Mucosa of descending colon (tissue), 3 donors: ENCODE measurements at regions not wholly inside any gene's neighbourhood (a gene's known extent, or its start where the extent isn't known, plus 50 kb on each side); places are given as distances from the start of the nearest gene placed in this dataset.

ENCODE experiments used
- ATAC-seq: fragments of 200-7000 bp; cut with Tn5 transposase; one replicate; pipeline ENCODE4 v1.9.1; 2020; ENCODE audit warnings: mild to moderate bottlenecking, moderate library complexity
- DNase-seq, 3 donors: peaks; one replicate each; pipeline ENCODE4 v3.0.0-alpha.2; 2020
- H3K36me3 ChIP-seq: fragments of 200-600 bp; one replicate; pipeline ENCODE4 v1.8.0; 2021; ENCODE audit warnings: low read depth, mild to moderate bottlenecking
- H3K4me1 ChIP-seq: fragments of 200-600 bp; one replicate; pipeline ENCODE4 v1.8.0; 2021; ENCODE audit warnings: low read depth, mild to moderate bottlenecking
- H3K4me3 ChIP-seq: fragments of 200-600 bp; one replicate; pipeline ENCODE4 v1.8.0; 2021; ENCODE audit warnings: mild to moderate bottlenecking
- H3K9me3 ChIP-seq: fragments of 200-600 bp; one replicate; pipeline ENCODE4 v1.8.0; 2021; ENCODE audit warnings: mild to moderate bottlenecking
- CTCF ChIP-seq: fragments of 200-600 bp; IDR thresholded peaks from one replicate; pipeline ENCODE4 v1.8.0; 2022; ENCODE audit warnings: antibody characterized with exemption, mild to moderate bottlenecking
- intact Hi-C, 2 donors: fragments of 100-400 bp; cut with DNase I in 1 of 2; cut with micrococcal nuclease in 1 of 2; formaldehyde crosslinking; loops; one replicate each; pipeline versions ENCODE4 v1.11.0 to v1.11.1; 2022; cut with DNase I, micrococcal nuclease
- donor health status: DM: no; HTN: no; CAD: no; lungs with moderate emphysema.
- donor health status: DM: no; HTN: no; CAD: no.
- donor health status: DM: no; HTN: yes; CAD: no.

- H3K4me3 ChIP-seq = no peak overlapping the region
- H3K9me3 ChIP-seq = no peaks in the 10 kb centered on the region
- no peaks in the 10 kb centered on the region for H3K36me3 ChIP-seq
- intact Hi-C loops = no loop called here
- DNase-seq = no peak
- no peak for TF ChIP-seq CTCF
- no peak for ATAC-seq
- H3K4me1 ChIP-seq = no peaks in the 10 kb centered on the region
Observed at GRCh38 chr22:49062802-49063544, 764.7 kb downstream of the BRD1 start.

GRCh38 chr22:49062155-49062801 is 765.4 kb downstream of the BRD1 start:
- Histone ChIP-seq H3K4me1 (no peaks in the 10 kb centered on the region), H3K36me3 (no peaks in the 10 kb centered on the region), H3K4me3 (no peak overlapping the region), H3K9me3 (no peaks in the 10 kb centered on the region)
- TF ChIP-seq CTCF = no peak
- no peak for ATAC-seq
- DNase-seq = no peak
- intact Hi-C loops = no loop called here

GRCh38 chr22:49057910-49058309 is 769.8 kb downstream of the BRD1 start:
- TF ChIP-seq CTCF = no peak

GRCh38 chr22:49056301-49056700 is 771.4 kb downstream of the BRD1 start:
- peak in 1 of 3 donors; percentile 5 for DNase-seq
- no peak for TF ChIP-seq CTCF
- ATAC-seq = no peak
- Histone ChIP-seq H3K36me3 (no peaks in the 10 kb centered on the region), H3K9me3 (no peaks in the 10 kb centered on the region), H3K4me1 (no peaks in the 10 kb centered on the region), H3K4me3 (no peak overlapping the region)
- intact Hi-C loops = no loop called here

More at GRCh38 chr22:49057910-49058309, 769.8 kb downstream of the BRD1 start:
- no peaks in the 10 kb centered on the region for H3K36me3 ChIP-seq
- ATAC-seq (no peak), DNase-seq (no peak)
- H3K9me3 ChIP-seq = no peaks in the 10 kb centered on the region
- intact Hi-C loops = no loop called here
- no peak overlapping the region for H3K4me3 ChIP-seq
- H3K4me1 ChIP-seq = no peaks in the 10 kb centered on the region

- Histone ChIP-seq H3K36me3 (no peaks in the 10 kb centered on the region), H3K4me1 (no peaks in the 10 kb centered on the region), H3K9me3 (no peaks in the 10 kb centered on the region), H3K4me3 (no peak overlapping the region)
- ATAC-seq = no peak
- intact Hi-C loops = no loop called here
- DNase-seq = no peak
- TF ChIP-seq CTCF = no peak
Observed at GRCh38 chr22:49055406-49055805, 772.3 kb downstream of the BRD1 start.
